Omental fat pad (tissue), 3 donors: ENCODE measurements at regions not wholly inside any gene's neighbourhood (a gene's known extent, or its start where the extent isn't known, plus 50 kb on each side); places are given as distances from the start of the nearest gene placed in this dataset.

Source experiments
- ATAC-seq: fragments of 150-250 bp; one replicate; pipeline ENCODE4 v1.9.1; 2016; ENCODE audit warnings: mild to moderate bottlenecking, moderate library complexity; ENCODE audit not compliant: low FRiP score
- DNase-seq: peaks from one replicate; pipeline ENCODE4 v3.0.0-alpha.2; 2019; ENCODE audit warnings: low spot score
- CTCF ChIP-seq, 3 donors: fragments of 450-650 bp; IDR thresholded peaks; one replicate each; pipeline ENCODE4 v1.5.1; 2016 to 2017; ENCODE audit warnings: antibody characterized with exemption in 3 of 3, mild to moderate bottlenecking in 3 of 3, moderate library complexity in 2 of 3

DNA sequence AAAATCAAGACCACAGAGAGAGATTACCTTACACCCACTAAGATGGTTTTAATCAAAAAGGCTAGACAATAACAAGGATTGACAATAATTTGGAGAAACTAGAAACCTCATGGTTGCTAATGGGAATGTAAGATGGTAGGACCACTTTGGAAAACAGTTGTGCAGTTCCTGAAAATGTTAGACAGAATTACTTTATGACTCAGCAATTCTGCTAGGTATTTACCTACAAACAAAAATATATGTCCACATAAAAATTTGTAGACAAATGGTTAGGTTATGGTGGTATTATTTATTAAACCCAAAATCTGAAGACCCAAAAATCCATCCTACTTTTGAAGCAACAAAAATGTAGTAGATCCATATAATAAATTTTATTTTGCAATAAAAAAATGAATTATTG lies 1027.0 kb upstream of the ADGRL3 start:
- no peak for TF ChIP-seq CTCF (IDR thresholded peaks at IDR 0.05)
- no peak for DNase-seq
- ATAC-seq: no peak

DNA sequence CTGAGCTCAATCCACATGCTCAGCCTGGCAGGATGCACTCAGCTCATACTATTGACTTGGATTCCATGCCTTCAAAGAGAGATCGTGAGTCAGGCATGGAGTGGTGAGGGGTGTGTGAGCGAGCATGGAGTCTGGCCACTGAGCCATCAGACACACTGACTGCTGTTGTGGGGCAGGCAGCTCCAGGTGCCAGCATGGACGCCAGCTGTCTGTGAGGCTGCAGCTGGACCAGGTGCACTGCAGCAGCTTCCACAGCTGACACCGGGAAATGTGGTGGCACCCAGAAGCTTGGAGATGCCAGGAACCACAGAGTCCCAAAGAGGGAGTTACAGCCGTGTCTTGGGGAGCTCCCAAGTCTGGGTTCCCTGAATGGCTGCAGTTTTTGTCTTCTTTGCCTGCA lies 1026.4 kb upstream of the ADGRL3 start:
- no peak for TF ChIP-seq CTCF (IDR thresholded peaks at IDR 0.05)
- DNase-seq (no peak), ATAC-seq (no peak)

DNA sequence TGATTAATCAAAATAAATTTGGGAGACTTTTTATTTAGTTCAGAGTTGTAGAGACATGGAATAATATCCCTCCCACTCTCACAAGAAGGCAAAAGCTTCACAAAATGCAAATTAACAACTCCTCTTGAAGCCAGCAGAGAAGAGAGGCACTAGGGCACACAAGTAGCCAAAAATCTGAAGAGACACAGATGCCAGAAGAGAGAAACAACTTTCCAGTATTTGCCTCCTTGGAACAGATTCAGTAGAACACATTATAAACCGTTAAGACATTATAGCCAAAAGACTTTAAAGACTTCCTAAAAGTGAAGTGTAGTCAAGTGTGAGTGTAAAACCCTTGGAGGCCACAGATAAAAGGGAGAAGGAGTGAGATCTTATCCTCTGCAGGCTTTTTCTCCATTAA lies 1024.9 kb upstream of the ADGRL3 start:
- no peak for TF ChIP-seq CTCF (IDR thresholded peaks at IDR 0.05)

GRCh38 chr4:60187428-60187827 lies 1012.7 kb upstream of the ADGRL3 start:
- no peak for DNase-seq
- TF ChIP-seq CTCF (IDR thresholded peaks at IDR 0.05): no peak
- ATAC-seq: no peak

More for the DNA sequence above, 1024.9 kb upstream of the ADGRL3 start:
- DNase-seq: no peak
- no peak for ATAC-seq

DNA sequence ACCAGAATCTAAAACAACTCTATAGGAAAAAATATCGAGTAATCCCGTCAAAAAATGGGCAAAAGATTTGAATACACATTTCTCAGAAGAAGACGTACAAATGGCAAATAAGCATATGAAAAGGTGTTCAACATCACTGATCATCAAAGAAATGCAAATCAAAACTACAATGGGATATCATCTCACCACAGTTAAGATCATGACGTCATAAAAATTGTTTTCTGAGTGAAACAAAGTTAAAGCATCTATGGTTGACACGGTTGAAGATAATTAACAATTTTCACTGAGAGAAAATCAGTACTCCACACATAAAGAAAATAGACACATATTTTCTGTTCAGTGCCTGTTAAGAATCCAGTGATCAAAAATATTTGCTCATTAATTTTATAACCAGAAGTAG lies 1010.8 kb upstream of the ADGRL3 start:
- ATAC-seq: no peak
- DNase-seq: no peak

DNA sequence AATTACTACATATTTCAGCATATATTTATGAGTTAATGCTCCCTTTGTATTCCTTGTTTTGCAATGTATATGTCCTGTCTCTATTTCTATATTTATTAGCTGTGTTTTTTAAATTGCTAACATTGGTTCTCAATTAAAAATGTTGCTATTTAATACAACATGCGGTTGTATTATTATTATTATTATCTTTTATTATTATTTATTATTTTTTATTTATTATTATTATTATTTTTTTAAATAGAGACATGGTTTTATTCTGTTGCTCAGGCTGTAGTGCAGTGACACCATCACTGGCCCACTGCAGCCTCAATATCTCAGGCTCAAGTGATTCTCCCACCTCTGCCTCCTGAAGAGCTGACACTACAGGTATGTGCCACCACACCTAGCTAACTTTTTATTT lies 1005.9 kb upstream of the ADGRL3 start:
- no peak for ATAC-seq
- no peak for TF ChIP-seq CTCF (IDR thresholded peaks at IDR 0.05)
- DNase-seq: no peak

More for the DNA sequence above, 1010.8 kb upstream of the ADGRL3 start:
- TF ChIP-seq CTCF (IDR thresholded peaks at IDR 0.05): no peak

GRCh38 chr4:60195256-60195655 lies 1004.9 kb upstream of the ADGRL3 start:
- no peak for ATAC-seq
- no peak for DNase-seq
- no peak for TF ChIP-seq CTCF (IDR thresholded peaks at IDR 0.05)
